WTC11 (cell line): ENCODE measurements at regions not wholly inside any gene's neighbourhood (a gene's known extent, or its start where the extent isn't known, plus 50 kb on each side); places are given as distances from the start of the nearest gene placed in this dataset.

Experiments used
- ATF3 ChIP-seq: sonication (generic); formaldehyde crosslinking; conservative IDR thresholded peaks from 2 replicates; pipeline ENCODE4 v1.8.1; 2022; ENCODE audit warnings: mild to moderate bottlenecking, missing genetic modification reagents
- CTCF ChIP-seq: fragments of 200-600 bp; IDR thresholded peaks from 2 replicates; pipeline ENCODE4 v1.8.0; 2022; ENCODE audit warnings: antibody characterized with exemption
- NR3C1 ChIP-seq: sonication (generic); formaldehyde crosslinking; conservative IDR thresholded peaks from 2 replicates; pipeline ENCODE4 v1.8.1; 2023; ENCODE audit warnings: low read depth, mild to moderate bottlenecking, missing genetic modification reagents

- no peak for TF ChIP-seq ATF3 (CRISPR knock-in tag)
- no peak for TF ChIP-seq CTCF
- TF ChIP-seq NR3C1: no peak
Measured at GRCh38 chr16:20225228-20225733, 102.0 kb downstream of the GP2 start.
